ENCODE measurements at regions not wholly inside any gene's neighbourhood (a gene's known extent, or its start where the extent isn't known, plus 50 kb on each side); places are given as distances from the start of the nearest gene placed in this dataset.

DNA sequence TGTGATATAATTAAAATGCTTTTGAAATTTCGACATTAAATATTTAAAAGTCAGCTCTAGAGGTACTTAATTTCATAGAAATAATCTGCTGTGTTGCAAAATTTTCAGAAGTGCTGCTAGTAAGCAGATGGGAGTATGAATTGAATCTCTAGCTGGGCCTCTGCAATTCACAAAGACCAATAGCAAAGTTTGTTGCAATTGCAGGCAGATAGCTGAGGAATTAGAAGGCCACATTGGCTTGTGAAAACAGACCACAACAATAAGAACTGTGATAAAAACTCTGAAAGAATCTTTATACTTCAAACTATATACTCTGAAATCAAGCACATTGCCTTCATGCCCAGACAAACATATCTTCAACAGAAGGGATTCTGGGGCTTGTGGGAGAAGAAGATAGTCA lies 636.3 kb upstream of the SOX9 start:
- TF ChIP-seq, protein P1, sequence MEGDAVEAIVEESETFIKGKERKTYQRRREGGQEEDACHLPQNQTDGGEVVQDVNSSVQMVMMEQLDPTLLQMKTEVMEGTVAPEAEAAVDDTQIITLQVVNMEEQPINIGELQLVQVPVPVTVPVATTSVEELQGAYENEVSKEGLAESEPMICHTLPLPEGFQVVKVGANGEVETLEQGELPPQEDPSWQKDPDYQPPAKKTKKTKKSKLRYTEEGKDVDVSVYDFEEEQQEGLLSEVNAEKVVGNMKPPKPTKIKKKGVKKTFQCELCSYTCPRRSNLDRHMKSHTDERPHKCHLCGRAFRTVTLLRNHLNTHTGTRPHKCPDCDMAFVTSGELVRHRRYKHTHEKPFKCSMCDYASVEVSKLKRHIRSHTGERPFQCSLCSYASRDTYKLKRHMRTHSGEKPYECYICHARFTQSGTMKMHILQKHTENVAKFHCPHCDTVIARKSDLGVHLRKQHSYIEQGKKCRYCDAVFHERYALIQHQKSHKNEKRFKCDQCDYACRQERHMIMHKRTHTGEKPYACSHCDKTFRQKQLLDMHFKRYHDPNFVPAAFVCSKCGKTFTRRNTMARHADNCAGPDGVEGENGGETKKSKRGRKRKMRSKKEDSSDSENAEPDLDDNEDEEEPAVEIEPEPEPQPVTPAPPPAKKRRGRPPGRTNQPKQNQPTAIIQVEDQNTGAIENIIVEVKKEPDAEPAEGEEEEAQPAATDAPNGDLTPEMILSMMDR (IDR thresholded peaks at IDR 0.05; ENCODE audit: control extremely low read depth in 1 of 3, insufficient read depth in 1 of 3, low read depth in 1 of 3, low read length in 3 of 3), result no peak
- TF ChIP-seq EP300 (IDR thresholded peaks at IDR 0.05; ENCODE audit: borderline replicate concordance in 1 of 2, low read depth in 2 of 2, low read length in 2 of 2) (no peak), CHD2 (IDR thresholded peaks at IDR 0.05; ENCODE audit: low read length) (no peak), POLR2A (IDR thresholded peaks at IDR 0.05; ENCODE audit: control extremely low read depth in 1 of 2, low read depth in 2 of 2, low read length in 2 of 2) (no peak), BCL11A (IDR thresholded peaks at IDR 0.05; ENCODE audit: low read depth in 2 of 2, low read length in 2 of 2) (no peak), SUZ12 (IDR thresholded peaks at IDR 0.05; ENCODE audit: low read length) (no peak), JUN (IDR thresholded peaks at IDR 0.05; ENCODE audit: low read depth, low read length) (no peak), EZH2 (IDR thresholded peaks at IDR 0.05; ENCODE audit: low read depth, low read length, severe bottlenecking) (no peak), TCF12 (IDR thresholded peaks at IDR 0.05; ENCODE audit: low read depth, low read length) (no peak)
